NCI-H2171 treated with DMSO at 0.1 percent for 48 hours (cell line): ENCODE measurements at regions not wholly inside any gene's neighbourhood (a gene's known extent, or its start where the extent isn't known, plus 50 kb on each side); places are given as distances from the start of the nearest gene placed in this dataset.

Experiments used
- DNase-seq: peaks from one replicate; lab custom pipeline; 2025; lab: John Stamatoyannopoulos, UW

- DNase-seq = peak; percentile 65
Observed at GRCh38 chr3:94862703-94863102, 799.8 kb downstream of the NSUN3 start.

GRCh38 chr3:94869059-94869547, 806.2 kb downstream of the NSUN3 start:
- DNase-seq = no peak

- no peak for DNase-seq
Observed at GRCh38 chr3:94873751-94874150, 810.9 kb downstream of the NSUN3 start.

DNA sequence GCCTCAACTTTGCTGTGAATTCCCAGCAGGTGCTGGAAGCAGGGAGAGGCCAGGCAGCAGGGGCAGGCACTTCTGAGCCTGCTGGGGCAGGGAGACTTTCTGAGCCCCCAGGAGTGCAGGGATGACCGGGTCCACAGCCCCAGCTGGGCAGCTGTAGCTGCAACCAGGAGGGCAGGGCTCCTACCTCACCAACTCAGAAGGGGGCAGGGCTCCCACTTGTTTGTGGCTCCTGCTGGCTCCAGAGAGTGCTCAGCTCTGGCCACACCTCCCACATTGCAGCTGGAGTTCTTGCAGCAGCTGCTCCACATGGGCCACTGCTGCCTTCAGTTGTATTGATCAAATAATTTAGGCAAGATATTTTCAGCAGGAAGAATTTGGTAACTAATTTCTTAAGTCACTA, 812.3 kb downstream of the NSUN3 start:
- no peak for DNase-seq

GRCh38 chr3:94887065-94887464, 824.2 kb downstream of the NSUN3 start:
- no peak for DNase-seq

- DNase-seq = no peak
Observed at GRCh38 chr3:94896994-94897393, 834.1 kb downstream of the NSUN3 start.

DNA sequence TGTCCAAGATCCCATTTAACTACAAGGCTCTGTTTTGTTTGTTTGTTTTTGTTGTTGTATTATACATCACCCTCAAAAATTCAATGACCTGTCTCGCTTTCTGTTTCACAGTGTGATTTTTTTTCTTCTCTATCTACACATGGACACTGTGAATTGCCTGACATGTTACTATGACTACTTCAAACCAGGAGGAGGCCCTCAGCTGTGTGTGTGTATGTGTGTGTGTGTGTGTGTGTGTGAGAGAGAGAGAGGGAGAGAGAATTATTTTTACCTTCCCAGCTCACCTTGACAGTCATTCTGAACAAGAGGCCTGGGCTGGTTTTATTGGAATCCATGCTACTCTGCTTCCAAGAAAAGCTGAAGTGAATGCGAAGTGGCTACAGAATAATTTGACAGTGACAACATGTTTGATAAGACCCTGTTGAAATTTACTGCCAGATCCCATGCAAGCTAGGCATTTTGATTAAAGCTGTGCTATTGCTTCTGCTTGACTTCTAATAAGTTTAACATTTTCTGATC, 841.4 kb downstream of the NSUN3 start:
- no peak for DNase-seq

DNA sequence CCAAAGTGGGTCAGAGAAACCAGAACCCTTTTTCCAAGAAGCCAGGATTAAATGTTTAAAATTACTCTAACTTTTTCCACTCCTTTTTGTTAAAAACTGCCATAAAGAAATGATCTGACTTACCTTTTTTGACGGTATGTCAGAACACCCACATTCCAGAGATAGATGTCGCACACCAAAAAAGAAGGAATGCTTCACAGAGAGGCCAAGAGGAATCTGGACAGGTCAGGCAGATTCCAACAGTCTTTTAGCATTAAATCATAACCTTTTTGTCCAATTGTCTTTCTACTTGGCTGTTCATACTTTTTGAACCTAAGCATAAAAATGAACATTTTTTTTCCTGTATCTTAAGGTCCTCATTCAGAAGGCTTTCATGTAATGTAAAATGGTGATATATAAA, 846.9 kb downstream of the NSUN3 start:
- no peak for DNase-seq

DNA sequence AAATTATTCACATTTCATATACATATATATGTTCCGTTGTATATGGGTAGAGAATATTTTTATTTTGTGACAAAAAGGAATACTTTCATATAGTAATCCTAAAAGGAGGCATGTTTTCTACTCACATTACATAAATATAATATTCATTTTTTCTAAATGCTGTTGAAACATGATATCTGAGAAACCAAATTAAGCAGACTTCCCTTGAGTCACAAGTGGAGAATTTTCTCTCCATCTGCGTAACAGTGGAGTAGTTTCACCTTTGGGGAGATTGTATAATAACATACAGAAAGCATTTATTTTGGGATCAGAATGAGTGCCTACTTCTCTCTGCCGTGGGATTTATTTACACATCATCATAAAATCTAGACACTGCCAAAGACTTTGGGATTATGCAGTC, 849.8 kb downstream of the NSUN3 start:
- peak; percentile 86 for DNase-seq

DNA sequence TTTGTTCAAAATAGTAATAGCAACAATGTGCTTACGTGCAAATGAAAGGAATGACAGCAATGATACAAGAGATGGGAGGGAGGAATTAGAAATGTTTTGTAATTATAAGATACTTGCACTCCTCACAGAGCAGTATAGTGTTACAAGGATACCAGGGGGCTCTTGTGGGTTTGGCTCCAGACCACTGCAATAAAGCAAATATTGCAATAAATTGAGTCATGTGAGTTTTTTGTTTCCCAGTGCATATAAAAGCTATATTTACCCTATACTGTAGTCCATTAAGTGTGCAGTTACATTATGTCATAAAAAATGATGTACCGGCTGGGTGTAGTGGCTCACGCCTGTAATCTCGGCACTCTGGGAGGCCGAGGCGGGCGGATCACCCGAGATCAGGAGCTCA, 864.3 kb downstream of the NSUN3 start:
- peak; percentile 16 for DNase-seq

GRCh38 chr3:94928921-94929320, 866.1 kb downstream of the NSUN3 start:
- DNase-seq = peak; percentile 18

DNA sequence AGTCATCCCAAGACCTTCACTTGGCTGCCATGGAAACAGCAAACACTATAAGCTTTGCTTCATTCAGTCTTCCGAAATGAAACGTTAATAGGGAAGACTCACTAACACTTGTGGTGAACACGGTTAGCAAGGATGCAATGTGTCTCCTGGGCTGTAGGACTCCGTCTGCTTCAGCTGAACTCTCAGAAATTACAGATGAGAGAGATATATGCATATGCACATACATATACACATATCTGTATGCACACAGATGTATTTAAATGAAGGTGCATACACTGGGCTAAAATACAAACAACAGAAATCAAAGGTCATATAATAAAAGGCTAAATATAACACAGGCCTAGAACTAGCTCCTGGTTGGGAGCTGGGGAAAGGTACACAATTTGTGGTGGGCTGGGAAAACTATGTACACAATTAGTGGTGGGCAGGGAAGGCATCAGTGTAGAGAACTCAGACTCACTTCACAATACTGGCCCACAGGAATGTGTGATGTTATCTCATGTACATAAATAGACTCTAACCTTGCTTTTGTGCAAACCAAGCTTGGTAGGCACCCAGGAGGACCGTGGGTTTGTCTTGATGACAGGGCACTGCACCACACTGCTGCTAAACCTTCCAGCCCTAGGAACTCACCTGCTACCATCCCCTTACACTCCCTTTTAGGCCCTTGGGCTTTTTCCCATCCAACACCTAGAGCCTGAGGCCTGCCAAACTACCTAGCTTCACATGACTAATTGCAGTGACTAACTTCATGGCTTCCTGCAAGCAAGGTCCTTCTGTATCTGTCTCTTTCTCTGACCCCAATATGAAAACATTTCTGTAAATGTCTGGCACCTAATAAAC, 873.1 kb downstream of the NSUN3 start:
- no peak for DNase-seq

GRCh38 chr3:94937980-94938379, 875.1 kb downstream of the NSUN3 start:
- DNase-seq = no peak

- no peak for DNase-seq
Observed at GRCh38 chr3:94946683-94947082, 883.8 kb downstream of the NSUN3 start.

DNA sequence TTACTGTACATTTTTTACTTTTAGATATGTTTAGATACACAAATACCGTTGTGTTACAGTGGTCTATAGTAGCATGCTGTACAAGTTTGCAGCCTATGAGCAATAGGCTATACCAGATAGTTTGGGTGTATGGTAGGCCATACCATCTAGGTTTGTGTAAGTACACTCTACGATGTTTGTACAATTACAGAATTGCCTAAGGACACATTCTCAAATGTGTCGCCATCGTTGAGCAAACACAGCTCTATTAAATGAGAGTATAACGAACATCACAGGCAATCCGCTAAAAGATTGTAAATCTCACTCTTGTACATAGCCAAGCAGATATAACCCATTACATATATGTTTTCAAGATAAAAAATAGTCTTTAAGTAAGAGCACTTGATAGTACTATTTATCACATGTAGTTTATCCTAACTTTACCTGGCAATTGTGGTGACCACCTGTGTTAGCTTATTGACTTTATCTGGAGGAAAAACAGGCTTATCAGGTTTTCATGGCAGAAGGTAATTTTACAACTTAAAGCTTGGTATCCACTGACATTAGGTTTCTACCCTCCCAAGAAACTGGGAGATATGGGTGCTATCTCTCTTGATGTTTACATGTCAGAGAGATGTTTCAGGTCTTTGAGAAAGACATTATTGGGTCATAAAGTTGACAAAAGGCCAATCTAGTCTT, 898.7 kb downstream of the NSUN3 start:
- no peak for DNase-seq

DNA sequence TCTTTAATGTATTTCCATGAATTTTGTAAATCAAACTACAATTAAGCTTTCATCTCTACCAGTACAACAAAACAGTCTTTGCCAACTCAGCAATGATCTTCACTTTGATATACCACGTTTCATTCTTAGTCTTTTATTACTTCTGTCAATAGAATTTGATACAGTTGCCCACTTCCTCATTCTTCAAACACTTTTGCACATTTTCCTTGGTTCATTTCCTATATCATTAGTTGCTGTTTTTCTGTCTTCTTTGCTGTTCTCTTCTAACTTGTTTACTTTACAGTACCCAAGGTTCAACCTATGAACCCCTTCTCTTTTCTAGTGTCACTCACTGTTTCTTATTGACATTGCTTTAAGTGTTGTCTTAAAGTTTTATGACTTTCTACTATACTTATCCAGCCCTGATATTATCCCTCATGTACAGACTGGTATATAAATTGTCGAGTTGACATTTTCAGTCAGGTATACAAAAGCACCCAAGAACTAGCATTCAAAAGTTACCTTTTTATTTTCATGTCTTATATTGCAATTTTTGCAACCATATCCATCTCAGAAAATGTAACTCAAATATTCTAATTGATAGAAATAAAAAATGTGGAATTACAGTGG, 903.1 kb downstream of the NSUN3 start:
- DNase-seq = no peak

- DNase-seq = no peak
Observed at GRCh38 chr3:94967196-94967595, 904.3 kb downstream of the NSUN3 start.

GRCh38 chr3:94968519-94968918, 905.7 kb downstream of the NSUN3 start:
- DNase-seq = no peak

DNA sequence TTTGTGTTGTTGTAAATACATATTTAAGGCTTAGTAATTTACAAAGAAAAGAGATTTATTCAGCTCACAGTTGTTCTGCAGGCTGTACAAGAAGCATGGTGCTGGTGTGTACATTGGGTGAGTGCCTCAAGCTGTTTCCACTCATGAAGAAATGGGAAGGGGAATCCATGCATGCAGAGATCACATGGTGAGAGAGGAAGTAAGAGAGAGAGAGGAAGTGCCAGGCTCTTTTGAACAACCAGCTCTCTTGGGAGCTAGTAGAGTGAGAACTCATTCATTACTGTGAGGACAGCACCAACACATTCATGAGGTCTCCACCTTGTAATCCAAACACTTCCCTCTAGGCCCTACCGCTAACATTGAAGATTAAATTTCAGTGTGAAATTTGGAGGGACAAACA, 909.2 kb downstream of the NSUN3 start:
- DNase-seq = no peak

DNA sequence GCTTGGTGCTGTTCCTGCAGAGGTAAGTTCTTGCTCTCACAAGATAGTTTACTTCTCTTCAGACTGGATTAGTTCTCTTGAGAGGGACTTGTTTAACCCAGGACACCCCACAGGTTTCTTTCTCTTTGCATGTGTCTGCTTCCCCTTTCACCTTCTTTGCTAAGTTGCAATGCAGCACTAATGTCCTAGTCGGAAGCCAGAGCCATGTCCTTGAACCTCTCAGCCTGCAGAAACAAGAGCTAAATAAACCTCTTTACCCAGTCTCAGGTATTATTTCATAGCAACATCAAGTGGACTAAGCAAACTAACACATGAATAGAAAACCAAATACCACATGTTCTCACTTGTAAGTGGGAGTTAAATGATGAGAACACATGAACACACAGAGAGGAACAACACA, 915.2 kb downstream of the NSUN3 start:
- no peak for DNase-seq

DNA sequence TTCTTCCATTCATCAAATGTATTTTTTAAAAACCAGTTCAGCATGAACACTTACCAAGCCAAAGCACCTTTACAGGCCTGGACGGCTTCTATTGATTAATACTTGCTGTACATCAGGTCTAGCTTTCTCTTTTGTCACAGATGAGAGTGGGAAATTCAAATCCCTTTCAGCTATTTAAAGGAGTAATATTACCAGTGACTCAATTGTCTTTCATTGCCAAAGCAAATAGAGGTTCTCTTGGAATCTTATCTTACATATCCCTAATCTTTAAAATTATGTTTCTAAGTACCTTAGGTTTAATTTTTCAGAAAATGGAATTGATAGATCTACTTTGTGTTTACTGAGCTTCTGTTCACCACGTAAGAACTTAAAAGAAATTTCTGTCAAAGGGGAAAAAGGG, 922.9 kb downstream of the NSUN3 start:
- DNase-seq = no peak

DNA sequence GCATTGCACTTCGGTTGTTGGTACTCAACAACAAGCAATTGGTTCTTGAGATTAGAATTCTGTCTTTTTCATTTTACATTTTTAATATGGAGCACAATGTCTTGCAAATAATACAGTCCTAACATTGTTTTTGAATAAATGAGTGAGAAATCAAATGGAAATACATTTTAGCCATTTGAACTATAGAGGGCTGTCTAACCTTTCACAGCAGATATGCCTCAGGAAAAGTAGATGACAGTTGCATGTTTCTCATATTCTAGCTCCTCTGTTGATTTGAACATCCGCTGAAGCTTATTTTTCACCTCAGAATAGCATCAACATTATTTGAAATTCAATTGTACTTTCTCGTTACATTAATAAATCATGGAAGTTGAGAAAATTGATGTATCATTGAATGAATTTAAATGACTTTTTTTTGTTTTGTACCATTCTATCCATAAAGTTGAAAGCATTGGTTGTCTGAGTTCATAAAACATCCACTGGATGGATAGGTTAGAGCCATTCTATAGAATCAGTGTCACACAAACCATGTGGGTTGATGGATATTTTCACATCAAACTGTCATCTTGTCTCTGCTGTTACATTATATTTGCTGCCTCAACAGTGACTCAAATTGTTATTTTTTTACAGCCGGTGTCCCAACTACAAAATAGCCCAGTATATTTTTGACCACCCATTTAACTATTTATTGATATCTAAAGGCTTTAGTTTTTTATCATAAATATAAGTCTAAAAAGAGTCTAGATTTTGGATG, 928.3 kb downstream of the NSUN3 start:
- DNase-seq = no peak
